Smooth muscle cell (in vitro differentiated cells): ENCODE measurements at regions not wholly inside any gene's neighbourhood (a gene's known extent, or its start where the extent isn't known, plus 50 kb on each side); places are given as distances from the start of the nearest gene placed in this dataset.

Source experiments
- DNase-seq: peaks from one replicate; lab custom pipeline; 2025; ENCODE audit not compliant: unreplicated experiment; lab: John Stamatoyannopoulos, UW
- H2AFZ ChIP-seq: fragments of 200-600 bp; sonication (generic); 2 replicates; pipeline ENCODE4 v1.6.0; 2016; ENCODE audit warnings: antibody characterized with exemption, low read depth, mild to moderate bottlenecking
- H3F3A ChIP-seq: fragments of 200-600 bp; sonication (generic); 2 replicates; pipeline ENCODE4 v1.6.0; 2017; ENCODE audit warnings: antibody characterized with exemption, low read depth
- H3K27ac ChIP-seq: fragments of 200-600 bp; sonication (generic); 2 replicates; pipeline ENCODE4 v1.5.1; 2016; ENCODE audit warnings: low read depth, mild to moderate bottlenecking
- H3K27me3 ChIP-seq: fragments of 200-600 bp; sonication (generic); 2 replicates; pipeline ENCODE4 v1.6.1; 2016; ENCODE audit warnings: low read depth, mild to moderate bottlenecking
- H3K36me3 ChIP-seq: fragments of 200-600 bp; sonication (generic); 2 replicates; pipeline ENCODE4 v1.5.1; 2016; ENCODE audit warnings: low read depth
- H3K4me1 ChIP-seq: fragments of 200-600 bp; sonication (generic); 2 replicates; pipeline ENCODE4 v1.5.1; 2016; ENCODE audit warnings: low read depth
- H3K4me2 ChIP-seq: fragments of 200-600 bp; sonication (generic); 2 replicates; pipeline ENCODE4 v1.6.0; 2016; ENCODE audit warnings: mild to moderate bottlenecking
- H3K4me3 ChIP-seq: fragments of 200-600 bp; sonication (generic); 2 replicates; pipeline ENCODE4 v1.5.1; 2016; ENCODE audit warnings: mild to moderate bottlenecking
- H3K79me2 ChIP-seq: fragments of 200-600 bp; sonication (generic); 2 replicates; pipeline ENCODE4 v1.6.0; 2016; ENCODE audit warnings: low read depth, mild to moderate bottlenecking
- H3K9ac ChIP-seq: fragments of 200-600 bp; sonication (generic); 2 replicates; pipeline ENCODE4 v1.6.0; 2016; ENCODE audit warnings: low read depth
- H3K9me3 ChIP-seq: fragments of 200-600 bp; sonication (generic); replicated peaks from 2 replicates; pipeline ENCODE4 v1.5.1; 2016; ENCODE audit warnings: low read depth
- H4K20me1 ChIP-seq: fragments of 200-600 bp; sonication (generic); 2 replicates; pipeline ENCODE4 v1.6.0; 2016; ENCODE audit warnings: low read depth
- WGBS: methylation state at CpG from one replicate; pipeline ENCODE4 v1.1.7; 2016; ENCODE audit warnings: low lambda C conversion rate; 5-methylcytosine and 5-hydroxymethylcytosine counted together
- TF ChIP-seq, protein P1 (sequence below): fragments of 200-600 bp; sonication (generic); IDR thresholded peaks from 2 replicates; pipeline ENCODE4 v1.5.1; 2017; ENCODE audit warnings: borderline replicate concordance, mild to moderate bottlenecking, antibody characterized with exemption; ENCODE audit not compliant: insufficient read depth, poor library complexity, severe bottlenecking

DNA sequence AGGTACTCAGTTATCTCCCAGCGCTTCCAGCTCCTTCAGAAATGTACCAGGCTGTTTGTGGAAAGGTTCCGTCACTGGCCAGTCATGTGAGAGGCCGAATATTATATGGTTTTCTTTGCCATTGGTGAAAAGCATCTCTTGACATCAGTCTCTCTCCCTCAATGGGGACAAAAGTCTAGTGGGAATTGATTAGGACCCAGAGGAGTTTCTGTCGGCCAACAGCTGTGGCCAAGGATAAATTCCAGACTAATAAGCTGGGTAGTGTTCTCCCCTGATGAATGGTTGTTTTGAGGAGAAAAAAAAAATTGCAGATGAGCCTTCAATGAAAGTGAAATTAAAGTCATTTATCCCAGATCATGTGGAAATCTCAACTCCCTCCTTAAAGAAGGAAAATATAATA lies 404.7 kb upstream of the THRB start:
- 95% methylated on average over 4 of the region's 4 CpGs for WGBS
- Histone ChIP-seq H3K4me3 (no peak overlapping the region), H3K4me2 (no peak overlapping the region), H3K27ac (no peak overlapping the region), H3F3A (no peaks in the 10 kb centered on the region), H4K20me1 (no peaks in the 10 kb centered on the region), H3K79me2 (no peaks in the 10 kb centered on the region), H3K4me1 (no peaks in the 10 kb centered on the region), H3K9ac (no peak overlapping the region), H3K36me3 (no peaks in the 10 kb centered on the region), H3K27me3 (no peaks in the 10 kb centered on the region), H3K9me3 (no peaks in the 10 kb centered on the region), H2AFZ (no peak overlapping the region)
- DNase-seq = no peak
- TF ChIP-seq, protein P1, sequence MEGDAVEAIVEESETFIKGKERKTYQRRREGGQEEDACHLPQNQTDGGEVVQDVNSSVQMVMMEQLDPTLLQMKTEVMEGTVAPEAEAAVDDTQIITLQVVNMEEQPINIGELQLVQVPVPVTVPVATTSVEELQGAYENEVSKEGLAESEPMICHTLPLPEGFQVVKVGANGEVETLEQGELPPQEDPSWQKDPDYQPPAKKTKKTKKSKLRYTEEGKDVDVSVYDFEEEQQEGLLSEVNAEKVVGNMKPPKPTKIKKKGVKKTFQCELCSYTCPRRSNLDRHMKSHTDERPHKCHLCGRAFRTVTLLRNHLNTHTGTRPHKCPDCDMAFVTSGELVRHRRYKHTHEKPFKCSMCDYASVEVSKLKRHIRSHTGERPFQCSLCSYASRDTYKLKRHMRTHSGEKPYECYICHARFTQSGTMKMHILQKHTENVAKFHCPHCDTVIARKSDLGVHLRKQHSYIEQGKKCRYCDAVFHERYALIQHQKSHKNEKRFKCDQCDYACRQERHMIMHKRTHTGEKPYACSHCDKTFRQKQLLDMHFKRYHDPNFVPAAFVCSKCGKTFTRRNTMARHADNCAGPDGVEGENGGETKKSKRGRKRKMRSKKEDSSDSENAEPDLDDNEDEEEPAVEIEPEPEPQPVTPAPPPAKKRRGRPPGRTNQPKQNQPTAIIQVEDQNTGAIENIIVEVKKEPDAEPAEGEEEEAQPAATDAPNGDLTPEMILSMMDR = no peak

DNA sequence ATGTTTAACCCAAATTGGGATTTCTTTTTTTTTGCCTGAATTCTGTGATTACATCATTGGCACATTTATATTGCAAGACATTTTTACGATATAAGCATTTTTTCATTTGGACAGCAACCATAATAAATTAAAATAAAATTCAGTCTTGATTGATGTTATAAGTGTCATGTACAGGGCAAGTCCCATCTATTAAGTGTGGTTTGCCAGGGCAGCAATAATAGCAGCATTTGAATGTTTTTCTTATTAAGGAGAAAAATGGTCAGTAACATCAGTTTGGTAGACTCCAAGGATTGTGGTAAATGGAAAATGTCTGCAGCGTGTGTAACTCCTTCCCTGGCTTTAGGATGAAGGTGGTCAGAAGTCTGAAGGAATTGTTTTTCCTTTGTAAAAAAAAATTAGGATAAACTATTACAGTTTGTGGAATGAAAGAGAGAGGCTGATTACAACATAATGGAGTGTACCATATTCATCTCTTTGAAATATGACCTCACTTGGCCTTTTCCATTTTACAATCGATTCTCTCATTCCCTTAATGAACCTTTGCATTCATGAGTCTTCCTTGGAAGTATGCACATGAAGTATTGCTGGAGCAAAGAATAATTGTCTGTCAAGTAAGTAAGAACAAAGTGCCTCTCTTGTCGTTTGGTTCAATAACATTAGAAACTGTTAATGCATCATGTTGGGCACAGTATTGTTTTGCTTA lies 405.4 kb upstream of the THRB start:
- Histone ChIP-seq H3K9me3 (no peaks in the 10 kb centered on the region), H2AFZ (no peak overlapping the region), H3F3A (no peaks in the 10 kb centered on the region), H4K20me1 (no peaks in the 10 kb centered on the region), H3K36me3 (no peaks in the 10 kb centered on the region), H3K27ac (no peak overlapping the region), H3K4me3 (no peak overlapping the region), H3K27me3 (no peaks in the 10 kb centered on the region), H3K4me1 (no peaks in the 10 kb centered on the region), H3K79me2 (no peaks in the 10 kb centered on the region), H3K4me2 (no peak overlapping the region), H3K9ac (no peak overlapping the region)
- TF ChIP-seq, protein P1 = no peak
- no peak for DNase-seq
- WGBS = 87% methylated on average over 4 of the region's 4 CpGs

DNA sequence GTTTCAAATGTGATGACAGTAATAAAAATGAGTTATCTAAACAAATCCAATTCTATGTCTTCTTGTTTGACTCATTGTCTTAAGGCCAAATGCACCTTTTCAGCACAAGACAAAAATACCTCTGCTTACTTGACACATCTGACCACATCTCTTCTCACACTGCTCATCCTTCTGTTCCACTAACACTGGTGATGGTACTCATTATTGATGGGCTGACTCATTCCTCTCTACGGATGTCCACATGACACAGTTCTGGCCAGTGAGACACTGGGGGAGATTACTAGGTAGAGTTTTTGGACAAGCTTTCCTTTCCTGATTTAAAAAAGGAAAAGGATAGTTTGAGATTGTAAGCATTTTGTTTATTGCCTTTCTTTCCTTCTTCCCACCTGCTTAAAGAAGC lies 410.6 kb upstream of the THRB start:
- Histone ChIP-seq H4K20me1 (no peaks in the 10 kb centered on the region), H3K4me1 (no peaks in the 10 kb centered on the region), H3K9ac (no peak overlapping the region), H3K27me3 (no peaks in the 10 kb centered on the region), H3K9me3 (no peaks in the 10 kb centered on the region), H3F3A (no peaks in the 10 kb centered on the region), H3K27ac (no peak overlapping the region), H3K79me2 (no peaks in the 10 kb centered on the region), H3K36me3 (no peaks in the 10 kb centered on the region), H3K4me3 (no peak overlapping the region), H2AFZ (no peak overlapping the region), H3K4me2 (no peak overlapping the region)
- 57% methylated on average over 1 of the region's 1 CpG for WGBS
- no peak for DNase-seq
- TF ChIP-seq, protein P1 = no peak

DNA sequence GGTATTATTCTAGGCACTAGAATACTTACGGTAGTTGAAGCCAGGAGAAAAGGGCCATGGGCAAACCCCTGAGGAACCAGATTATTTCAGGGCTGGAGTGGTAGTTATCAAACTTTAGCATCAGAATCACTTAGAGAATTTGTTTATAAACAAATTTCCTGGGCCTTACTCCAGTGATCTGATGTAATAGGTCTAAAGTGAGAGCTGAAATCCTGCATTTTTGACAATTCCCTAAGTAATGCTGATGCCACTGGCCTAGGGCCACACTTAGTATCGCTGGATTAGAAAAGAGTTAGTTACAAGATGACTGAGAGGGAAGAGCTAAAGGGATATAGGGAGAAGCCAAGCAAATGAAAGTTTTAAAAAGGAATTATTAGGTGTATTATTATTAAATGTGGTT lies 412.5 kb upstream of the THRB start:
- 80% methylated on average over 2 of the region's 2 CpGs for WGBS
- Histone ChIP-seq H3K9ac (no peak overlapping the region), H3K4me3 (no peak overlapping the region), H3K9me3 (no peaks in the 10 kb centered on the region), H2AFZ (no peak overlapping the region), H3K36me3 (no peaks in the 10 kb centered on the region), H3K27ac (no peak overlapping the region), H3K79me2 (no peaks in the 10 kb centered on the region), H4K20me1 (no peaks in the 10 kb centered on the region), H3K4me1 (no peaks in the 10 kb centered on the region), H3K4me2 (peak overlapping the region; percentile 46), H3F3A (no peaks in the 10 kb centered on the region), H3K27me3 (no peaks in the 10 kb centered on the region)
- TF ChIP-seq, protein P1 = no peak
- DNase-seq = no peak
